ENCODE measurements at regions not wholly inside any gene's neighbourhood (a gene's known extent, or its start where the extent isn't known, plus 50 kb on each side); places are given as distances from the start of the nearest gene placed in this dataset.

DNA sequence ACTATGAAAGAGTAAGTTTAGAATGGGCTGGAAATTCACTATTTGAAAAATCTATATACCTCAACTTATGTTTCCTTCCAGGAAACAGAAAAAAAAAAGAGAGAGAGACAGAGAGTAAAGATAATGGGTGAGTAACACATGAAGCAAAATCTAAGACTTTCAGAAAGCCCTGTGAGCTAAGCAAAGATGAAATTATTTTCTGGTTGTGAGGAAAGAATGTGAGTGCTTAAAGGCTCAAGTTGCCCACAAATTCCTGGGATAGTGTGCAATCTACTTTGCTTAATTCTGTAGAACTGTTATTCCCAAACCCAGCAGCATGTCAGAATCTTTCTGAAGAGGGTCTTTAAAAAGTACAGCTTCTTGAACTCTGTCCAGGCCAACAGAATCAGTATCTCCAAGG is 337.7 kb upstream of the AGTR1 start:
- H3K27me3 ChIP-seq (ENCODE audit: control insufficient read depth, extremely low read depth, insufficient read depth, low read length): no peaks in the 10 kb centered on the region
- no peaks in the 10 kb centered on the region for H3K4me1 ChIP-seq (ENCODE audit: control insufficient read depth, extremely low read depth, insufficient read depth, low read length)
- dilution Hi-C loops (cut with MboI; ENCODE audit: extremely low pct_ligation_motif_present, low sequenced_read_pairs): no loop called here
- H3K4me3 ChIP-seq (ENCODE audit: control insufficient read depth in 2 of 3, extremely low read depth in 1 of 3, insufficient read depth in 2 of 3, low read depth in 1 of 3, low read length in 3 of 3): no peak overlapping the region
- no peaks in the 10 kb centered on the region for H4K20me1 ChIP-seq (ENCODE audit: control insufficient read depth, extremely low read depth, insufficient read depth, low read length)
- H3K36me3 ChIP-seq (ENCODE audit: control insufficient read depth in 2 of 2, extremely low read depth in 1 of 2, insufficient read depth in 2 of 2, low read length in 2 of 2): no peaks in the 10 kb centered on the region
- TF ChIP-seq, protein P1, sequence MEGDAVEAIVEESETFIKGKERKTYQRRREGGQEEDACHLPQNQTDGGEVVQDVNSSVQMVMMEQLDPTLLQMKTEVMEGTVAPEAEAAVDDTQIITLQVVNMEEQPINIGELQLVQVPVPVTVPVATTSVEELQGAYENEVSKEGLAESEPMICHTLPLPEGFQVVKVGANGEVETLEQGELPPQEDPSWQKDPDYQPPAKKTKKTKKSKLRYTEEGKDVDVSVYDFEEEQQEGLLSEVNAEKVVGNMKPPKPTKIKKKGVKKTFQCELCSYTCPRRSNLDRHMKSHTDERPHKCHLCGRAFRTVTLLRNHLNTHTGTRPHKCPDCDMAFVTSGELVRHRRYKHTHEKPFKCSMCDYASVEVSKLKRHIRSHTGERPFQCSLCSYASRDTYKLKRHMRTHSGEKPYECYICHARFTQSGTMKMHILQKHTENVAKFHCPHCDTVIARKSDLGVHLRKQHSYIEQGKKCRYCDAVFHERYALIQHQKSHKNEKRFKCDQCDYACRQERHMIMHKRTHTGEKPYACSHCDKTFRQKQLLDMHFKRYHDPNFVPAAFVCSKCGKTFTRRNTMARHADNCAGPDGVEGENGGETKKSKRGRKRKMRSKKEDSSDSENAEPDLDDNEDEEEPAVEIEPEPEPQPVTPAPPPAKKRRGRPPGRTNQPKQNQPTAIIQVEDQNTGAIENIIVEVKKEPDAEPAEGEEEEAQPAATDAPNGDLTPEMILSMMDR (optimal IDR thresholded peaks at IDR 0.05 in 1 of 3, IDR thresholded peaks at IDR 0.05 in 1 of 3, conservative IDR thresholded peaks at IDR 0.05 in 1 of 3; ENCODE audit: extremely low read depth in 1 of 3, insufficient read depth in 2 of 3, low read length in 3 of 3): no peak
- no peak for TF ChIP-seq EZH2 (IDR thresholded peaks at IDR 0.05; ENCODE audit: low read length)
- FAIRE-seq (no peak), DNase-seq (ENCODE audit: low read depth, low spot score) (no peak)
- no peak overlapping the region for H3K27ac ChIP-seq (ENCODE audit: control insufficient read depth, insufficient read depth, low read length)
- H2AFZ ChIP-seq (ENCODE audit: control insufficient read depth, low read length): no peak overlapping the region
- no peaks in the 10 kb centered on the region for H3K79me2 ChIP-seq (ENCODE audit: control insufficient read depth, insufficient read depth, low read length)
- no peaks in the 10 kb centered on the region for H3K9me1 ChIP-seq (ENCODE audit: control insufficient read depth, extremely low read depth, insufficient read depth, low read length)
- no peaks in the 10 kb centered on the region for H3K9me3 ChIP-seq (ENCODE audit: control insufficient read depth, low read depth, low read length)
- no peak overlapping the region for H3K9ac ChIP-seq (ENCODE audit: control insufficient read depth, extremely low read depth, insufficient read depth, low read length)
- no peak overlapping the region for H3K4me2 ChIP-seq (ENCODE audit: control insufficient read depth, extremely low read depth, insufficient read depth, low read depth, low read length)

- Histone ChIP-seq H3K27ac (ENCODE audit: control insufficient read depth, insufficient read depth, low read length) (no peak overlapping the region), H3K4me1 (ENCODE audit: control insufficient read depth, extremely low read depth, insufficient read depth, low read length) (no peaks in the 10 kb centered on the region), H3K79me2 (ENCODE audit: control insufficient read depth, insufficient read depth, low read length) (no peaks in the 10 kb centered on the region), H3K27me3 (ENCODE audit: control insufficient read depth, extremely low read depth, insufficient read depth, low read length) (no peaks in the 10 kb centered on the region), H3K4me2 (ENCODE audit: control insufficient read depth, extremely low read depth, insufficient read depth, low read depth, low read length) (no peak overlapping the region), H3K9me1 (ENCODE audit: control insufficient read depth, extremely low read depth, insufficient read depth, low read length) (no peaks in the 10 kb centered on the region), H3K9me3 (ENCODE audit: control insufficient read depth, low read depth, low read length) (no peaks in the 10 kb centered on the region), H2AFZ (ENCODE audit: control insufficient read depth, low read length) (no peak overlapping the region), H4K20me1 (ENCODE audit: control insufficient read depth, extremely low read depth, insufficient read depth, low read length) (no peaks in the 10 kb centered on the region), H3K4me3 (ENCODE audit: control insufficient read depth in 2 of 3, extremely low read depth in 1 of 3, insufficient read depth in 2 of 3, low read depth in 1 of 3, low read length in 3 of 3) (no peak overlapping the region), H3K9ac (ENCODE audit: control insufficient read depth, extremely low read depth, insufficient read depth, low read length) (no peak overlapping the region), H3K36me3 (ENCODE audit: control insufficient read depth in 2 of 2, extremely low read depth in 1 of 2, insufficient read depth in 2 of 2, low read length in 2 of 2) (no peaks in the 10 kb centered on the region)
- TF ChIP-seq, protein P1 (optimal IDR thresholded peaks at IDR 0.05 in 1 of 3, IDR thresholded peaks at IDR 0.05 in 1 of 3, conservative IDR thresholded peaks at IDR 0.05 in 1 of 3; ENCODE audit: extremely low read depth in 1 of 3, insufficient read depth in 2 of 3, low read length in 3 of 3): no peak
- TF ChIP-seq EZH2 (IDR thresholded peaks at IDR 0.05; ENCODE audit: low read length): no peak
- DNase-seq (ENCODE audit: low read depth, low spot score) (no peak), FAIRE-seq (no peak)
- dilution Hi-C loops (cut with MboI; ENCODE audit: extremely low pct_ligation_motif_present, low sequenced_read_pairs): no loop called here
Measured at GRCh38 chr3:148366743-148367410, 330.8 kb upstream of the AGTR1 start.

Data from keratinocyte (primary cell).